Kidney (tissue), 13 donors: ENCODE measurements at regions not wholly inside any gene's neighbourhood (a gene's known extent, or its start where the extent isn't known, plus 50 kb on each side); places are given as distances from the start of the nearest gene placed in this dataset.

Experiments
- DNase-seq, 5 donors: peaks; one replicate each; pipeline ENCODE4 v3.0.0-alpha.2; 2013 to 2020
- FAIRE-seq: peaks from 2 replicates; lab custom pipeline; 2012; peaks lifted over from hg19 to GRCh38; lab: Jason Lieb, UNC
- H3K27ac ChIP-seq, 2 donors: one replicate each; pipeline ENCODE4 v1.7.0; 2013; ENCODE audit warnings: low read depth in 2 of 2, low read length in 2 of 2, inconsistent platforms in 1 of 2
- H3K27me3 ChIP-seq: one replicate; pipeline ENCODE4 v1.7.1; 2013; ENCODE audit warnings: low read length, inconsistent platforms; ENCODE audit not compliant: control insufficient read depth, insufficient read depth
- H3K36me3 ChIP-seq, 3 donors: one replicate each; pipeline versions ENCODE4 v1.7.0 to v1.7.1; 2013; ENCODE audit warnings: low read length in 3 of 3, control low read depth in 1 of 3, inconsistent platforms in 1 of 3; ENCODE audit not compliant: insufficient read depth in 3 of 3, control insufficient read depth in 2 of 3
- H3K4me1 ChIP-seq, 3 donors: one replicate each; pipeline versions ENCODE4 v1.7.0 to v1.7.1; 2013; ENCODE audit warnings: low read length in 3 of 3, inconsistent platforms in 1 of 3, low read depth in 1 of 3; ENCODE audit not compliant: control insufficient read depth in 2 of 3, insufficient read depth in 2 of 3
- H3K4me3 ChIP-seq, 3 donors: one replicate each; pipeline versions ENCODE4 v1.7.0 to v1.8.1; 2013; ENCODE audit warnings: low read length in 3 of 3, control low read depth in 1 of 3, inconsistent platforms in 1 of 3
- H3K9ac ChIP-seq, 3 donors: one replicate each; pipeline versions ENCODE4 v1.7.0 to v1.7.1; 2013; ENCODE audit warnings: low read length in 3 of 3, control low read depth in 1 of 3, inconsistent platforms in 1 of 3
- H3K9me3 ChIP-seq, 3 donors: one replicate each; pipeline versions ENCODE4 v1.7.0 to v1.7.1; 2013; ENCODE audit warnings: low read length in 3 of 3, control low read depth in 1 of 3, inconsistent platforms in 1 of 3; ENCODE audit not compliant: control insufficient read depth in 2 of 3, insufficient read depth in 1 of 3
- CTCF ChIP-seq: IDR thresholded peaks from 3 replicates; pipeline ENCODE4 v1.5.1; 2012; ENCODE audit warnings: mild to moderate bottlenecking, moderate library complexity, borderline replicate concordance; ENCODE audit not compliant: insufficient read depth; ENCODE audit errors: extremely low read depth
- intact Hi-C: fragments of 100-400 bp; cut with DNase I; formaldehyde crosslinking; loops from one replicate; pipeline ENCODE4 v1.11.1; 2022
- donor health status: control.
- donor health status: control.
- donor health status: control.
- donor health status: control.
- donor health status: control.
- donor health status: DM: yes; HTN: yes; CAD: no.
- donor health status: Normal renal cell carcinoma (clear cell type).

- FAIRE-seq (no peak), DNase-seq (no peak)
- Histone ChIP-seq H3K27ac (no peak overlapping the region), H3K4me1 (no peaks in the 10 kb centered on the region), H3K9me3 (no peaks in the 10 kb centered on the region), H3K9ac (no peak overlapping the region), H3K36me3 (no peaks in the 10 kb centered on the region), H3K27me3 (no peaks in the 10 kb centered on the region), H3K4me3 (no peak overlapping the region)
- intact Hi-C loops: no loop called here
- no peak for TF ChIP-seq CTCF
Observed at GRCh38 chr9:108671794-108672193, 184.0 kb downstream of the ACTL7B start.

GRCh38 chr9:108671176-108671575 is 184.6 kb downstream of the ACTL7B start:
- H3K4me1 ChIP-seq: no peaks in the 10 kb centered on the region
- no peaks in the 10 kb centered on the region for H3K9me3 ChIP-seq
- no peaks in the 10 kb centered on the region for H3K27me3 ChIP-seq
- no peaks in the 10 kb centered on the region for H3K36me3 ChIP-seq
- DNase-seq (no peak), FAIRE-seq (no peak)
- no peak overlapping the region for H3K4me3 ChIP-seq
- intact Hi-C loops: no loop called here
- H3K27ac ChIP-seq: no peak overlapping the region
- no peak overlapping the region for H3K9ac ChIP-seq
- TF ChIP-seq CTCF: no peak

GRCh38 chr9:108668938-108669335 is 186.8 kb downstream of the ACTL7B start:
- Histone ChIP-seq H3K27me3 (no peaks in the 10 kb centered on the region), H3K9ac (no peak overlapping the region), H3K27ac (no peak overlapping the region), H3K9me3 (no peaks in the 10 kb centered on the region), H3K4me1 (peaks cover 0 to under 1% (median 0%) of the 10 kb centered on the region in 3 donors), H3K36me3 (no peaks in the 10 kb centered on the region), H3K4me3 (no peak overlapping the region)
- FAIRE-seq (no peak), DNase-seq (no peak)
- TF ChIP-seq CTCF: no peak
- intact Hi-C loops: no loop called here
